Keratinocyte (primary cell): ENCODE measurements at regions not wholly inside any gene's neighbourhood (a gene's known extent, or its start where the extent isn't known, plus 50 kb on each side); places are given as distances from the start of the nearest gene placed in this dataset.

ENCODE experiments used
- DNase-seq: peaks from one replicate; pipeline ENCODE4 v3.0.0-alpha.2; 2011; ENCODE audit warnings: low read depth, missing footprints, low spot score
- FAIRE-seq: peaks from 2 replicates; lab custom pipeline; 2011; peaks lifted over from hg19 to GRCh38; lab: Jason Lieb, UNC
- H2AFZ ChIP-seq: 2 replicates; pipeline ENCODE4 v1.6.0; 2012; ENCODE audit warnings: low read length, control low read depth, inconsistent platforms; ENCODE audit not compliant: control insufficient read depth
- H3K27ac ChIP-seq: 2 replicates; pipeline ENCODE4 v1.5.1; 2011; ENCODE audit warnings: low read length; ENCODE audit not compliant: control insufficient read depth, insufficient read depth
- H3K27me3 ChIP-seq: 3 replicates; pipeline ENCODE4 v1.6.0; 2011; ENCODE audit warnings: low read length; ENCODE audit not compliant: control insufficient read depth, insufficient read depth; ENCODE audit errors: extremely low read depth
- H3K36me3 ChIP-seq, 2 experiments: 2 replicates in 1 of 2; 3 replicates in 1 of 2; pipeline ENCODE4 v1.5.1; 2011; ENCODE audit warnings: low read length in 2 of 2, mild to moderate bottlenecking in 1 of 2; ENCODE audit not compliant: control insufficient read depth in 2 of 2, insufficient read depth in 2 of 2; ENCODE audit errors: extremely low read depth in 1 of 2
- H3K4me1 ChIP-seq: 3 replicates; pipeline ENCODE4 v1.5.1; 2011; ENCODE audit warnings: low read length; ENCODE audit not compliant: control insufficient read depth, insufficient read depth; ENCODE audit errors: extremely low read depth
- H3K4me2 ChIP-seq: 3 replicates; pipeline ENCODE4 v1.6.0; 2011; ENCODE audit warnings: low read depth, low read length; ENCODE audit not compliant: control insufficient read depth, insufficient read depth; ENCODE audit errors: extremely low read depth
- H3K4me3 ChIP-seq, 3 experiments: fragments of 200-600 bp in 1 of 3; sonication (generic) in 1 of 3; 2 replicates in 2 of 3; 3 replicates in 1 of 3; pipeline ENCODE4 v1.5.1; 2011 to 2016; ENCODE audit warnings: low read length in 3 of 3, mild to moderate bottlenecking in 3 of 3, control low read depth in 2 of 3, inconsistent platforms in 1 of 3, low read depth in 1 of 3, mixed read lengths in 1 of 3, mixed run types in 1 of 3, moderate library complexity in 1 of 3; ENCODE audit not compliant: control insufficient read depth in 2 of 3, insufficient read depth in 2 of 3; ENCODE audit errors: extremely low read depth in 1 of 3
- H3K79me2 ChIP-seq: 2 replicates; pipeline ENCODE4 v1.6.0; 2012; ENCODE audit warnings: low read length; ENCODE audit not compliant: control insufficient read depth, insufficient read depth
- H3K9ac ChIP-seq: 3 replicates; pipeline ENCODE4 v1.6.0; 2011; ENCODE audit warnings: low read length; ENCODE audit not compliant: control insufficient read depth, insufficient read depth; ENCODE audit errors: extremely low read depth
- H3K9me1 ChIP-seq: 3 replicates; pipeline ENCODE4 v1.6.0; 2011; ENCODE audit warnings: low read length; ENCODE audit not compliant: control insufficient read depth, insufficient read depth; ENCODE audit errors: extremely low read depth
- H3K9me3 ChIP-seq: 2 replicates; pipeline ENCODE4 v1.5.1; 2012; ENCODE audit warnings: low read depth, low read length; ENCODE audit not compliant: control insufficient read depth
- H4K20me1 ChIP-seq: 3 replicates; pipeline ENCODE4 v1.6.0; 2011; ENCODE audit warnings: low read length; ENCODE audit not compliant: control insufficient read depth, insufficient read depth; ENCODE audit errors: extremely low read depth
- CTCF ChIP-seq, 3 experiments: IDR thresholded peaks in 1 of 3; conservative IDR thresholded peaks in 1 of 3; optimal IDR thresholded peaks in 1 of 3; 2 replicates in 2 of 3; 3 replicates in 1 of 3; pipeline versions ENCODE3 to v1.5.1; 2011; ENCODE audit warnings: low read length in 3 of 3, mild to moderate bottlenecking in 3 of 3, moderate library complexity in 2 of 3, control low read depth in 1 of 3, inconsistent platforms in 1 of 3; ENCODE audit not compliant: insufficient read depth in 2 of 3; ENCODE audit errors: extremely low read depth in 1 of 3
- EZH2 ChIP-seq: IDR thresholded peaks from one replicate; pipeline ENCODE4 v1.6.1; 2012; ENCODE audit warnings: inconsistent platforms, mild to moderate bottlenecking, low read length, moderate library complexity
- dilution Hi-C: fragments of 300-500 bp; cut with MboI; formaldehyde crosslinking; loops from one replicate; pipeline ENCODE4 v1.7.0; 2020; ENCODE audit warnings: low sequenced_read_pairs; ENCODE audit not compliant: extremely low pct_ligation_motif_present

GRCh38 chr12:113591480-113591974, 119.9 kb upstream of the LHX5 start:
- Histone ChIP-seq H3K27me3 (no peaks in the 10 kb centered on the region), H3K4me1 (no peaks in the 10 kb centered on the region), H3K27ac (no peak overlapping the region), H3K9me3 (no peaks in the 10 kb centered on the region), H3K4me3 (no peak overlapping the region), H2AFZ (no peak overlapping the region), H3K4me2 (no peak overlapping the region), H3K36me3 (no peaks in the 10 kb centered on the region), H3K9ac (no peak overlapping the region), H3K9me1 (no peaks in the 10 kb centered on the region), H3K79me2 (no peaks in the 10 kb centered on the region), H4K20me1 (no peaks in the 10 kb centered on the region)
- dilution Hi-C loops, result no loop called here
- FAIRE-seq, result no peak
- TF ChIP-seq CTCF (optimal IDR thresholded peaks at IDR 0.05 in 1 of 3, IDR thresholded peaks at IDR 0.05 in 1 of 3, conservative IDR thresholded peaks at IDR 0.05 in 1 of 3; ENCODE audit: extremely low read depth in 1 of 3, insufficient read depth in 2 of 3, low read length in 3 of 3), result no peak
- DNase-seq, result no peak

GRCh38 chr12:113589437-113589836, 117.8 kb upstream of the LHX5 start:
- Histone ChIP-seq H3K36me3 (no peaks in the 10 kb centered on the region), H3K9ac (no peak overlapping the region), H3K27me3 (no peaks in the 10 kb centered on the region), H3K4me2 (no peak overlapping the region), H3K4me3 (no peak overlapping the region), H3K9me1 (no peaks in the 10 kb centered on the region), H4K20me1 (no peaks in the 10 kb centered on the region), H3K79me2 (no peaks in the 10 kb centered on the region), H2AFZ (no peak overlapping the region), H3K4me1 (no peaks in the 10 kb centered on the region), H3K27ac (no peak overlapping the region), H3K9me3 (no peaks in the 10 kb centered on the region)
- dilution Hi-C loops, result no loop called here
- DNase-seq, result no peak
- TF ChIP-seq CTCF (optimal IDR thresholded peaks at IDR 0.05 in 1 of 3, IDR thresholded peaks at IDR 0.05 in 1 of 3, conservative IDR thresholded peaks at IDR 0.05 in 1 of 3; ENCODE audit: extremely low read depth in 1 of 3, insufficient read depth in 2 of 3, low read length in 3 of 3), result no peak
- no peak for TF ChIP-seq EZH2
- no peak for FAIRE-seq
